ENCODE measurements at regions not wholly inside any gene's neighbourhood (a gene's known extent, or its start where the extent isn't known, plus 50 kb on each side); places are given as distances from the start of the nearest gene placed in this dataset.

- H3K9ac ChIP-seq (ENCODE audit: low read length): no peak overlapping the region
- H3K4me3 ChIP-seq (ENCODE audit: low read length): no peak overlapping the region
Measured at GRCh38 chr9:29211003-29211579, 1637.8 kb upstream of the C9orf72 start.

GRCh38 chr9:29211580-29212396 lies 1638.5 kb upstream of the C9orf72 start:
- Histone ChIP-seq H3K27ac (ENCODE audit: low read length) (no peak overlapping the region), H3K27me3 (ENCODE audit: low read depth, low read length) (no peaks in the 10 kb centered on the region), H3K79me2 (ENCODE audit: low read length) (no peaks in the 10 kb centered on the region), H2AFZ (ENCODE audit: low read depth, low read length) (no peak overlapping the region), H3K4me3 (ENCODE audit: low read length) (no peak overlapping the region), H3K36me3 (replicated peaks; ENCODE audit: low read depth, low read length) (no peaks in the 10 kb centered on the region), H3K9ac (ENCODE audit: low read length) (no peak overlapping the region), H3K4me2 (ENCODE audit: low read length) (no peak overlapping the region), H3K4me1 (ENCODE audit: low read length) (no peaks in the 10 kb centered on the region), H3K9me3 (ENCODE audit: insufficient read depth, low read length) (no peaks in the 10 kb centered on the region), H4K20me1 (ENCODE audit: insufficient read depth, low read length) (no peaks in the 10 kb centered on the region)
- TF ChIP-seq EZH2phosphoT487 (IDR thresholded peaks at IDR 0.05; ENCODE audit: low read depth) (no peak), CTCF (IDR thresholded peaks at IDR 0.05; ENCODE audit: low read depth, low read length) (no peak)

More at GRCh38 chr9:29211003-29211579, 1637.8 kb upstream of the C9orf72 start:
- Histone ChIP-seq H3K36me3 (replicated peaks; ENCODE audit: low read depth, low read length) (no peaks in the 10 kb centered on the region), H3K79me2 (ENCODE audit: low read length) (no peaks in the 10 kb centered on the region), H2AFZ (ENCODE audit: low read depth, low read length) (no peak overlapping the region), H4K20me1 (ENCODE audit: insufficient read depth, low read length) (no peaks in the 10 kb centered on the region), H3K27ac (ENCODE audit: low read length) (no peak overlapping the region), H3K4me2 (ENCODE audit: low read length) (no peak overlapping the region), H3K4me1 (ENCODE audit: low read length) (no peaks in the 10 kb centered on the region), H3K27me3 (ENCODE audit: low read depth, low read length) (no peaks in the 10 kb centered on the region), H3K9me3 (ENCODE audit: insufficient read depth, low read length) (no peaks in the 10 kb centered on the region)
- TF ChIP-seq EZH2phosphoT487 (IDR thresholded peaks at IDR 0.05; ENCODE audit: low read depth) (no peak), CTCF (IDR thresholded peaks at IDR 0.05; ENCODE audit: low read depth, low read length) (no peak)

GRCh38 chr9:29212397-29213387 lies 1639.4 kb upstream of the C9orf72 start:
- no peaks in the 10 kb centered on the region for H3K36me3 ChIP-seq (replicated peaks; ENCODE audit: low read depth, low read length)
- no peaks in the 10 kb centered on the region for H3K27me3 ChIP-seq (ENCODE audit: low read depth, low read length)
- no peaks in the 10 kb centered on the region for H4K20me1 ChIP-seq (ENCODE audit: insufficient read depth, low read length)
- H3K9ac ChIP-seq (ENCODE audit: low read length): no peak overlapping the region
- H3K4me1 ChIP-seq (ENCODE audit: low read length): no peaks in the 10 kb centered on the region
- no peaks in the 10 kb centered on the region for H3K9me3 ChIP-seq (ENCODE audit: insufficient read depth, low read length)
- no peak overlapping the region for H3K4me2 ChIP-seq (ENCODE audit: low read length)
- no peaks in the 10 kb centered on the region for H3K79me2 ChIP-seq (ENCODE audit: low read length)
- H2AFZ ChIP-seq (ENCODE audit: low read depth, low read length): no peak overlapping the region
- H3K27ac ChIP-seq (ENCODE audit: low read length): no peak overlapping the region
- H3K4me3 ChIP-seq (ENCODE audit: low read length): no peak overlapping the region
- TF ChIP-seq CTCF (IDR thresholded peaks at IDR 0.05; ENCODE audit: low read depth, low read length) (no peak), EZH2phosphoT487 (IDR thresholded peaks at IDR 0.05; ENCODE audit: low read depth) (no peak)
